ENCODE measurements at regions not wholly inside any gene's neighbourhood (a gene's known extent, or its start where the extent isn't known, plus 50 kb on each side); places are given as distances from the start of the nearest gene placed in this dataset.

DNA sequence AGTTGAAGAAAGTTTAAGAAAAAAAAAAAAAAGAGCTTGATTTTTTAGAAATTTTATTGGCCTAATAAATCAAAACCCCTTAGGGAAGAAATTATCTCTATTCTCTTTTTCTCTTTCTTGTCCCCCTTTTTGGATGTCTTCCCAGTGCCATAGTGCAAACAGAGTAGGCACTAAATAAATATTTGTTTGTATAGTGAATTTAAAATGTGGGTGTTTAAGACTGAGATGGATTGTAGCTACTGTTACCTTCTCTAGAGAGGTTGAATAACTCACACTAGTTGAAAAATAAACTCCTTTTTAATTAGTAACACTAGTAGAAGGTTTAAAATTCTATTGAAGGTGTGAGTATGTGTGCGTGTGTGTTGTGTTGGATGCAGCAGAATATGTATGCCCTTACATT, 783.8 kb downstream of the NXPH1 start:
- CTCF ChIA-PET = no interaction called here

DNA sequence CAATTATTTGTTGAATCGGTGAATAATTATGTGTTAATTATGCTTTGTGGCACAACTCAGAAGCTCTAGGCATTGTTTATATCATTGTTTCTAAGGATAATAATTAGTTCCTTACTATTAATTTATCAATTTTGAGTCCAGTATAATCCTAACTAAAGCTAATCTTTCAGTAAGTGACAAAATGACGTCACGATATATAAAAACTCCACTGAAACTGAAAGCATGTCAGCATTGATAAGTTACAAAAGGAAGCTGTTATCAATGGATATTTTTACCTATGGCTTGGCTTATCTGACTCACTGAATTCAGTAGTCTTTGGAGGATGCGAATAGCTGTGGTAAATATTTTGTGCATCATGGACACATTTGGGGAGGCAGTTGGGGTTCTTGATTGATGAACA, 793.1 kb downstream of the NXPH1 start:
- Histone ChIP-seq H3K36me3 (ENCODE audit: control insufficient read depth in 2 of 2, insufficient read depth in 1 of 2, low read length in 2 of 2) (no peaks in the 10 kb centered on the region), H3K9me3 (ENCODE audit: control insufficient read depth, insufficient read depth, low read depth, low read length) (no peaks in the 10 kb centered on the region), H3K4me1 (ENCODE audit: control insufficient read depth, insufficient read depth, low read length) (no peaks in the 10 kb centered on the region), H3K4me3 (ENCODE audit: low read depth, low read length) (no peak overlapping the region), H3K27ac (ENCODE audit: extremely low read depth, low read depth, low read length) (no peak overlapping the region)
- no peak for TF ChIP-seq ZNF837 (tag by site-specific recombination; IDR thresholded peaks at IDR 0.05)
- POLR2A ChIA-PET = no interaction called here
- CTCF ChIA-PET = no interaction called here

More for the DNA sequence above, 783.8 kb downstream of the NXPH1 start:
- Histone ChIP-seq H3K4me3 (ENCODE audit: low read depth, low read length) (no peak overlapping the region), H3K4me1 (ENCODE audit: control insufficient read depth, insufficient read depth, low read length) (no peaks in the 10 kb centered on the region), H3K9me3 (ENCODE audit: control insufficient read depth, insufficient read depth, low read depth, low read length) (no peaks in the 10 kb centered on the region), H3K27ac (ENCODE audit: extremely low read depth, low read depth, low read length) (no peak overlapping the region), H3K36me3 (ENCODE audit: control insufficient read depth in 2 of 2, insufficient read depth in 1 of 2, low read length in 2 of 2) (no peaks in the 10 kb centered on the region)
- POLR2A ChIA-PET = no interaction called here
- TF ChIP-seq, protein P1, sequence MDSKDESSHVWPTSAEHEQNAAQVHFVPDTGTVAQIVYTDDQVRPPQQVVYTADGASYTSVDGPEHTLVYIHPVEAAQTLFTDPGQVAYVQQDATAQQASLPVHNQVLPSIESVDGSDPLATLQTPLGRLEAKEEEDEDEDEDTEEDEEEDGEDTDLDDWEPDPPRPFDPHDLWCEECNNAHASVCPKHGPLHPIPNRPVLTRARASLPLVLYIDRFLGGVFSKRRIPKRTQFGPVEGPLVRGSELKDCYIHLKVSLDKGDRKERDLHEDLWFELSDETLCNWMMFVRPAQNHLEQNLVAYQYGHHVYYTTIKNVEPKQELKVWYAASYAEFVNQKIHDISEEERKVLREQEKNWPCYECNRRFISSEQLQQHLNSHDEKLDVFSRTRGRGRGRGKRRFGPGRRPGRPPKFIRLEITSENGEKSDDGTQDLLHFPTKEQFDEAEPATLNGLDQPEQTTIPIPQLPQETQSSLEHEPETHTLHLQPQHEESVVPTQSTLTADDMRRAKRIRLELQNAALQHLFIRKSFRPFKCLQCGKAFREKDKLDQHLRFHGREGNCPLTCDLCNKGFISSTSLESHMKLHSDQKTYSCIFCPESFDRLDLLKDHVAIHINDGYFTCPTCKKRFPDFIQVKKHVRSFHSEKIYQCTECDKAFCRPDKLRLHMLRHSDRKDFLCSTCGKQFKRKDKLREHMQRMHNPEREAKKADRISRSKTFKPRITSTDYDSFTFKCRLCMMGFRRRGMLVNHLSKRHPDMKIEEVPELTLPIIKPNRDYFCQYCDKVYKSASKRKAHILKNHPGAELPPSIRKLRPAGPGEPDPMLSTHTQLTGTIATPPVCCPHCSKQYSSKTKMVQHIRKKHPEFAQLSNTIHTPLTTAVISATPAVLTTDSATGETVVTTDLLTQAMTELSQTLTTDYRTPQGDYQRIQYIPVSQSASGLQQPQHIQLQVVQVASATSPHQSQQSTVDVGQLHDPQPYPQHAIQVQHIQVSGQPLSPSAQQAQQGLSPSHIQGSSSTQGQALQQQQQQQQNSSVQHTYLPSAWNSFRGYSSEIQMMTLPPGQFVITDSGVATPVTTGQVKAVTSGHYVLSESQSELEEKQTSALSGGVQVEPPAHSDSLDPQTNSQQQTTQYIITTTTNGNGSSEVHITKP (tag by site-specific recombination; IDR thresholded peaks at IDR 0.05) = no peak
- TF ChIP-seq ZNF785 (tag by site-specific recombination; IDR thresholded peaks at IDR 0.05) = no peak
- TF ChIP-seq ZNF621 (tag by site-specific recombination; IDR thresholded peaks at IDR 0.05) = no peak
- TF ChIP-seq ZNF677 (tag by site-specific recombination; IDR thresholded peaks at IDR 0.05) = no peak
- TF ChIP-seq ZNF311 (tag by site-specific recombination; IDR thresholded peaks at IDR 0.05; ENCODE audit: borderline replicate concordance) = no peak
- no peak for TF ChIP-seq ZBTB1 (tag by site-specific recombination; IDR thresholded peaks at IDR 0.05)
- no peak for TF ChIP-seq ZNF223 (tag by site-specific recombination; IDR thresholded peaks at IDR 0.05)
- no peak for TF ChIP-seq KLF8 (tag by site-specific recombination; IDR thresholded peaks at IDR 0.05)
- TF ChIP-seq ZNF16 (tag by site-specific recombination; IDR thresholded peaks at IDR 0.05; ENCODE audit: low read depth) = no peak
- TF ChIP-seq ZNF48 (tag by site-specific recombination; IDR thresholded peaks at IDR 0.05) = no peak
- no peak for TF ChIP-seq ZNF341 (tag by site-specific recombination; IDR thresholded peaks at IDR 0.05; ENCODE audit: low read depth)
- TF ChIP-seq ZNF585B (tag by site-specific recombination; IDR thresholded peaks at IDR 0.05) = no peak

DNA sequence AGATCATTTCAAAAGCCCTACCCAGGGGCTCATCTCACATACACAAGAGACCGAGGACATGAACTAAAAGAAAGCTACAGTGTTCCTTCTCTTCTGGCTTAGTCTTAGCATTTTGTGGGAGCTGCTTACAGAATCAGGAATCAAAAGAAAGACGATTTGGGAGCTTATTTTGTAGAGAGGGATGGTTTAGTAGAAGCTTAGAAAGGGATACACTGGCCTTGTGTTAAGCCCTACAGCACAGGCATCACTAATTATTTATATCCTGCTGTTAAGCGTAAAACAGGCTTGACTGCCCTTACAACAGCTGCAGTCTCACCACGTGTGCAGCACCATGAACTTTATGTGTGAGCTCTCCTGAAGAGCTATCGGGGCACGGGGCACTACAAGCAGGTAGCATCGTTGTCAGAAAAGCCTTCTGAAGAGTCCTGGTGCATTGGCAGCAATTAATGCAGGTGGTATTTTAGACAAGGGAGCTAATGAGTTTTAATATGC, 798.3 kb downstream of the NXPH1 start:
- no peak overlapping the region for H3K27ac ChIP-seq (ENCODE audit: extremely low read depth, low read depth, low read length)
- no peaks in the 10 kb centered on the region for H3K4me1 ChIP-seq (ENCODE audit: control insufficient read depth, insufficient read depth, low read length)
- H3K36me3 ChIP-seq (ENCODE audit: control insufficient read depth in 2 of 2, insufficient read depth in 1 of 2, low read length in 2 of 2) = no peaks in the 10 kb centered on the region
- no peak overlapping the region for H3K4me3 ChIP-seq (ENCODE audit: low read depth, low read length)
- ChIA-PET CTCF (interaction anchor here (0.5 to 1.2 kb wide), 2 partner anchors 159 to 312 kb away, joined by 3 read pairs; no protein-coding TSS in a partner anchor), POLR2A (no interaction called here)
- H3K9me3 ChIP-seq (ENCODE audit: control insufficient read depth, insufficient read depth, low read depth, low read length) = no peaks in the 10 kb centered on the region
- TF ChIP-seq, protein P2, sequence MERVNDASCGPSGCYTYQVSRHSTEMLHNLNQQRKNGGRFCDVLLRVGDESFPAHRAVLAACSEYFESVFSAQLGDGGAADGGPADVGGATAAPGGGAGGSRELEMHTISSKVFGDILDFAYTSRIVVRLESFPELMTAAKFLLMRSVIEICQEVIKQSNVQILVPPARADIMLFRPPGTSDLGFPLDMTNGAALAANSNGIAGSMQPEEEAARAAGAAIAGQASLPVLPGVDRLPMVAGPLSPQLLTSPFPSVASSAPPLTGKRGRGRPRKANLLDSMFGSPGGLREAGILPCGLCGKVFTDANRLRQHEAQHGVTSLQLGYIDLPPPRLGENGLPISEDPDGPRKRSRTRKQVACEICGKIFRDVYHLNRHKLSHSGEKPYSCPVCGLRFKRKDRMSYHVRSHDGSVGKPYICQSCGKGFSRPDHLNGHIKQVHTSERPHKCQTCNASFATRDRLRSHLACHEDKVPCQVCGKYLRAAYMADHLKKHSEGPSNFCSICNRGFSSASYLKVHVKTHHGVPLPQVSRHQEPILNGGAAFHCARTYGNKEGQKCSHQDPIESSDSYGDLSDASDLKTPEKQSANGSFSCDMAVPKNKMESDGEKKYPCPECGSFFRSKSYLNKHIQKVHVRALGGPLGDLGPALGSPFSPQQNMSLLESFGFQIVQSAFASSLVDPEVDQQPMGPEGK (tag by site-specific recombination; IDR thresholded peaks at IDR 0.05) = no peak
- TF ChIP-seq ZNF776 (tag by site-specific recombination; IDR thresholded peaks at IDR 0.05; ENCODE audit: borderline replicate concordance) (no peak), RBAK (tag by site-specific recombination; IDR thresholded peaks at IDR 0.05) (no peak), KLF9 (tag by site-specific recombination; IDR thresholded peaks at IDR 0.05; ENCODE audit: low read depth) (no peak), BCL11A (tag by site-specific recombination; IDR thresholded peaks at IDR 0.05; ENCODE audit: low read depth) (no peak), TRIM28 (IDR thresholded peaks at IDR 0.05; ENCODE audit: borderline replicate concordance, low read length) (no peak), ZNF121 (tag by site-specific recombination; IDR thresholded peaks at IDR 0.05) (no peak), IKZF3 (tag by site-specific recombination; IDR thresholded peaks at IDR 0.05) (no peak)
- TF ChIP-seq, protein P3, sequence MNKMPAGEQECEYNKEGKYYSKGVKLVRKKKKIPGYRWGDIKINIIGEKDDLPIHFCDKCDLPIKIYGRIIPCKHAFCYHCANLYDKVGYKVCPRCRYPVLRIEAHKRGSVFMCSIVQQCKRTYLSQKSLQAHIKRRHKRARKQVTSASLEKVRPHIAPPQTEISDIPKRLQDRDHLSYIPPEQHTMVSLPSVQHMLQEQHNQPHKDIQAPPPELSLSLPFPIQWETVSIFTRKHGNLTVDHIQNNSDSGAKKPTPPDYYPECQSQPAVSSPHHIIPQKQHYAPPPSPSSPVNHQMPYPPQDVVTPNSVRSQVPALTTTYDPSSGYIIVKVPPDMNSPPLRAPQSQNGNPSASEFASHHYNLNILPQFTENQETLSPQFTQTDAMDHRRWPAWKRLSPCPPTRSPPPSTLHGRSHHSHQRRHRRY (tag by site-specific recombination; IDR thresholded peaks at IDR 0.05) = no peak
- TF ChIP-seq, protein P4, sequence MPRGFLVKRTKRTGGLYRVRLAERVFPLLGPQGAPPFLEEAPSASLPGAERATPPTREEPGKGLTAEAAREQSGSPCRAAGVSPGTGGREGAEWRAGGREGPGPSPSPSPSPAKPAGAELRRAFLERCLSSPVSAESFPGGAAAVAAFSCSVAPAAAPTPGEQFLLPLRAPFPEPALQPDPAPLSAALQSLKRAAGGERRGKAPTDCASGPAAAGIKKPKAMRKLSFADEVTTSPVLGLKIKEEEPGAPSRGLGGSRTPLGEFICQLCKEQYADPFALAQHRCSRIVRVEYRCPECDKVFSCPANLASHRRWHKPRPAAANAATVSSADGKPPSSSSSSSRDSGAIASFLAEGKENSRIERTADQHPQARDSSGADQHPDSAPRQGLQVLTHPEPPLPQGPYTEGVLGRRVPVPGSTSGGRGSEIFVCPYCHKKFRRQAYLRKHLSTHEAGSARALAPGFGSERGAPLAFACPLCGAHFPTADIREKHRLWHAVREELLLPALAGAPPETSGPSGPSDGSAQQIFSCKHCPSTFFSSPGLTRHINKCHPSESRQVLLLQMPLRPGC (tag by site-specific recombination; IDR thresholded peaks at IDR 0.05) = no peak

Data from HEK293 (cell line).